Mucosa of descending colon (tissue), 3 donors: ENCODE measurements at regions not wholly inside any gene's neighbourhood (a gene's known extent, or its start where the extent isn't known, plus 50 kb on each side); places are given as distances from the start of the nearest gene placed in this dataset.

Experiments
- ATAC-seq: fragments of 200-7000 bp; cut with Tn5 transposase; one replicate; pipeline ENCODE4 v1.9.1; 2020; ENCODE audit warnings: mild to moderate bottlenecking, moderate library complexity
- DNase-seq, 3 donors: peaks; one replicate each; pipeline ENCODE4 v3.0.0-alpha.2; 2020
- H3K36me3 ChIP-seq: fragments of 200-600 bp; one replicate; pipeline ENCODE4 v1.8.0; 2021; ENCODE audit warnings: low read depth, mild to moderate bottlenecking
- H3K4me1 ChIP-seq: fragments of 200-600 bp; one replicate; pipeline ENCODE4 v1.8.0; 2021; ENCODE audit warnings: low read depth, mild to moderate bottlenecking
- H3K4me3 ChIP-seq: fragments of 200-600 bp; one replicate; pipeline ENCODE4 v1.8.0; 2021; ENCODE audit warnings: mild to moderate bottlenecking
- H3K9me3 ChIP-seq: fragments of 200-600 bp; one replicate; pipeline ENCODE4 v1.8.0; 2021; ENCODE audit warnings: mild to moderate bottlenecking
- intact Hi-C, 2 donors: fragments of 100-400 bp; cut with DNase I in 1 of 2; cut with micrococcal nuclease in 1 of 2; formaldehyde crosslinking; loops; one replicate each; pipeline versions ENCODE4 v1.11.0 to v1.11.1; 2022; cut with DNase I, micrococcal nuclease
- TF ChIP-seq, protein P1 (sequence below): fragments of 200-600 bp; IDR thresholded peaks from one replicate; pipeline ENCODE4 v1.8.0; 2022; ENCODE audit warnings: antibody characterized with exemption, mild to moderate bottlenecking
- donor health status: DM: no; HTN: no; CAD: no; lungs with moderate emphysema.
- donor health status: DM: no; HTN: no; CAD: no.
- donor health status: DM: no; HTN: yes; CAD: no.

DNA sequence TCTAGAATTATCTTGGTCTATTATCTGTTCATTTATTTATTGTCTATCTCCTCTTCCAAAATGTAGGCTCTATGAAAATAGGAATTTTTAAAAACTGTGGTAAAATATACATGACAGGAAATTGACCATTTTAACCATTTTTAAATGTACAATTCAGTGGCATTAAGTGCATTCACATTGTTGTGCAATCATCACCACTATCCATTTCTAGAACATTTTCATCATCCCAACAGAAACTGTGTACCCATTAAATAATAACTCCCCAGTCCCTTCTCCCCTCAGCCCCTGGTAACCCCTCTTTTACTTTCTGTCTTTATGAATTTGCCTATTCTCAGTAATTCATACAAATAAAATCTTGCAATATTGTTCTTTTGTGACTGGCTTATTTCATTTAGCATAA is 71.1 kb upstream of the LCLAT1 start:
- TF ChIP-seq, protein P1, sequence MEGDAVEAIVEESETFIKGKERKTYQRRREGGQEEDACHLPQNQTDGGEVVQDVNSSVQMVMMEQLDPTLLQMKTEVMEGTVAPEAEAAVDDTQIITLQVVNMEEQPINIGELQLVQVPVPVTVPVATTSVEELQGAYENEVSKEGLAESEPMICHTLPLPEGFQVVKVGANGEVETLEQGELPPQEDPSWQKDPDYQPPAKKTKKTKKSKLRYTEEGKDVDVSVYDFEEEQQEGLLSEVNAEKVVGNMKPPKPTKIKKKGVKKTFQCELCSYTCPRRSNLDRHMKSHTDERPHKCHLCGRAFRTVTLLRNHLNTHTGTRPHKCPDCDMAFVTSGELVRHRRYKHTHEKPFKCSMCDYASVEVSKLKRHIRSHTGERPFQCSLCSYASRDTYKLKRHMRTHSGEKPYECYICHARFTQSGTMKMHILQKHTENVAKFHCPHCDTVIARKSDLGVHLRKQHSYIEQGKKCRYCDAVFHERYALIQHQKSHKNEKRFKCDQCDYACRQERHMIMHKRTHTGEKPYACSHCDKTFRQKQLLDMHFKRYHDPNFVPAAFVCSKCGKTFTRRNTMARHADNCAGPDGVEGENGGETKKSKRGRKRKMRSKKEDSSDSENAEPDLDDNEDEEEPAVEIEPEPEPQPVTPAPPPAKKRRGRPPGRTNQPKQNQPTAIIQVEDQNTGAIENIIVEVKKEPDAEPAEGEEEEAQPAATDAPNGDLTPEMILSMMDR = no peak
- Histone ChIP-seq H3K36me3 (no peaks in the 10 kb centered on the region), H3K9me3 (no peaks in the 10 kb centered on the region), H3K4me3 (no peak overlapping the region), H3K4me1 (no peaks in the 10 kb centered on the region)
- DNase-seq (no peak), ATAC-seq (no peak)
- intact Hi-C loops = no loop called here

DNA sequence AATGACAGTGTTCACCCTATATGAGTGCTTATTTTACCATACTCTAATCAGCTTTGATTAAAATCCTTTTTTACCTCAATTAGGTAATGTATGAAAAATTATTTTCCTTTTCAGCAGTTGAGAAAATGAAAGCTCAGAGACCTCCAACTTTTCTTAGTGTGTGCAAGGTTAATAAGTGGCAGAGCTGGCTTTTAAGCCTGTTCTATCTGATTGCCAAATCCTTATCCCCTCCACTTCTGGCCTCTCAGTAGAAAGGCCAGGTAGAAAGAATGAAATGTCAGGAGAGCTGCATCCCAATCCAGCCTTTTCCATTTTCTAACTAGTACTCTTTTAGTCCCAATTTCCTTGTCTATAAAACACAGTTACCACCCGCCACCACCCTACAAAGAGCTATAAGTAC is 67.6 kb upstream of the LCLAT1 start:
- TF ChIP-seq, protein P1 = no peak
- Histone ChIP-seq H3K4me1 (no peaks in the 10 kb centered on the region), H3K4me3 (no peak overlapping the region), H3K9me3 (no peaks in the 10 kb centered on the region), H3K36me3 (no peaks in the 10 kb centered on the region)
- ATAC-seq = no peak
- DNase-seq = no peak
- intact Hi-C loops = no loop called here

DNA sequence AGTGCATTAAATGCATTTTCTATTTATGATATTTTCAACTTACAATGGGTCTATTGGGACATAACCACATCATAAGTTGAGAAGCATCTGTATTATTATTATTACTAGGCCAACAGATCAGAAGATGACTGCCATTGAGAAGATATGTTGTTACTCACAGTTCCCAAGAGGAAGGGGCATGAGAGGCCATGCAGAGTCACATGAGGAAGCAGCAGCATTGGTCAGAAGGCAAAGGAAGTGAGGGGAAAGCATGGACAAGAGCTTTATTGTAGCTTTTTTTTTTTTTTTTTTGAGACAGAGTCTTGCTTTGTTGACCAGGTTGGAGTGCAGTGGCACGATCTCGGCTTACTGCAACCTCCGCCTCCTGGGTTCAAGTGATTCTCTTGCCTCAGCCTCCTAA is 66.2 kb upstream of the LCLAT1 start:
- DNase-seq = no peak
- H3K36me3 ChIP-seq = no peaks in the 10 kb centered on the region
- H3K4me1 ChIP-seq = no peaks in the 10 kb centered on the region
- no peaks in the 10 kb centered on the region for H3K9me3 ChIP-seq
- intact Hi-C loops = no loop called here
- H3K4me3 ChIP-seq = no peak overlapping the region
- no peak for ATAC-seq
- TF ChIP-seq, protein P1 = no peak

DNA sequence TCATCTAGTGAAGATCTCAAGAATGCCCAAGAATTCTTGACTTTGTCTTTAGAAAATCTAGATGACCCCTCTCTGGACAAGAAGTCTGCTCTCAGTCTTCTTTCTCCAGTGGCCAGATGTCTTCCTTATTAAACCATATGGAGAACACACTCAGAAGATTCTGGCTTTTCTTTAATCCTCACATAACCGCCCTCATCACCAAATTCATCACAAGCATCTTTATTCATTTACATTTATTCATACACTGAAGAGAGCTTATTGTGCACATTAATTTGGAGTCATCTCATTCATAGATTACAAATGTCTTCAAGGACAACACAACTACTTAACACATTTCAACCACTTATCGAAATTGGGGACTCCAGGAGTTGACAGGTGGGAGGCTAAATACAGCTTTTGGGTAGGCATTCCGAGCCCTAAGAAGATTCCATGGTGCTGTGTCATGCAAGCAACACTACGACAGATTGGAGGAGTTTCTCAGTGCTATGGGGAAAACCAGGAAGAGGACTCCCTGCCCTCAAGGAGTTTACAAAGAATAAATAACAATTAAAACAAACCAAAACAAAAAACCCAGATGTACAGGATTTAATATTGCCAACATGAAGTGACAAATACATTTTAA is 64.8 kb upstream of the LCLAT1 start:
- TF ChIP-seq, protein P1 = no peak
- ATAC-seq = no peak
- intact Hi-C loops = no loop called here

DNA sequence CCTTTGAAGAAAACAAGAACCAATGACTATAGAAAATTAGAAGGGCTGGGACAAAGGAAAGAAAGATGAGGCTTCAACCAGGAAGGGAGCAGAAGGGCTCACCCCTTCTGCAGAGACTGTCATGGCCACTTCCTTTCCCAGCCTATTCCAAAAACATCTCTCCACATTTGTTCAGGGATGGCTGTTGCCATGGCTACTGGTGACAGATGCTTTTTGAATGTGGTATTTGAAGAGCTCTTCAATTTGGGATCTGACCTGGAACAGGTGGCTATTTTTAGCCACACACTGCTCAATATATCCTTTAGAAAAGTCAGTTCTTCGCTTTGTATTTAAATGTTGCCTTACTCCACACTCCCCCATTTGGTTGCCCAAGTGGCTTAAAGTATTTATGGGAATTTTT is 64.1 kb upstream of the LCLAT1 start:
- no peak for DNase-seq
- ATAC-seq = no peak
- TF ChIP-seq, protein P1 = no peak
- Histone ChIP-seq H3K9me3 (no peaks in the 10 kb centered on the region), H3K4me3 (no peak overlapping the region), H3K4me1 (no peaks in the 10 kb centered on the region), H3K36me3 (no peaks in the 10 kb centered on the region)
- intact Hi-C loops = no loop called here

More for the DNA sequence above, 64.8 kb upstream of the LCLAT1 start:
- Histone ChIP-seq H3K9me3 (no peaks in the 10 kb centered on the region), H3K36me3 (no peaks in the 10 kb centered on the region), H3K4me3 (no peak overlapping the region), H3K4me1 (no peaks in the 10 kb centered on the region)
- no peak for DNase-seq

DNA sequence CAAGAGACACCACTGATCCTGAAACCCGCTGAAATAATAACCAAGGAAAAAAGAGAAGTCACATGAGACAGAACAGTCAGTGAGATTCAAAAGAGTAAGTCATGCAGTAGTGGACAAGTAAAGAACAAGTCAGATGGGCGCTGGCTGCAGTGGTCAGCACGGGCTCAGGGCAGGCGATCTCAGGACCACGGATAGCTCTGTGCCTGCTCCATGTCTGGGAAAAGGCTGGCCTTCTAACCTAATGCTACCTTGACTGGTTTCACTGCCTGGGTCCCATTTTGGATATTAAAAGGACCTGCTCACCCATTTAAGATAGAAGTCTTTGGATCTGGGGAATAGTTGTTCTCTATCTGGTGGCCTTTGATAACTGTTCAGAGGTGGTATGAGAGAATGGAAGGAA is 61.7 kb upstream of the LCLAT1 start:
- H3K4me1 ChIP-seq = no peaks in the 10 kb centered on the region
- intact Hi-C loops = no loop called here
- H3K36me3 ChIP-seq = no peaks in the 10 kb centered on the region
- no peaks in the 10 kb centered on the region for H3K9me3 ChIP-seq
- TF ChIP-seq, protein P1 = no peak
- DNase-seq = peak in 1 of 3 donors; percentile 20
- no peak overlapping the region for H3K4me3 ChIP-seq
- peak; percentile 28 for ATAC-seq
